Kidney (tissue), 13 donors: ENCODE measurements at regions not wholly inside any gene's neighbourhood (a gene's known extent, or its start where the extent isn't known, plus 50 kb on each side); places are given as distances from the start of the nearest gene placed in this dataset.

Experiments used
- DNase-seq, 5 donors: peaks; one replicate each; pipeline ENCODE4 v3.0.0-alpha.2; 2013 to 2020
- FAIRE-seq: peaks from 2 replicates; lab custom pipeline; 2012; peaks lifted over from hg19 to GRCh38; lab: Jason Lieb, UNC
- H3K27ac ChIP-seq, 2 donors: one replicate each; pipeline ENCODE4 v1.7.0; 2013; ENCODE audit warnings: low read depth in 2 of 2, low read length in 2 of 2, inconsistent platforms in 1 of 2
- H3K27me3 ChIP-seq: one replicate; pipeline ENCODE4 v1.7.1; 2013; ENCODE audit warnings: low read length, inconsistent platforms; ENCODE audit not compliant: control insufficient read depth, insufficient read depth
- H3K36me3 ChIP-seq, 3 donors: one replicate each; pipeline versions ENCODE4 v1.7.0 to v1.7.1; 2013; ENCODE audit warnings: low read length in 3 of 3, control low read depth in 1 of 3, inconsistent platforms in 1 of 3; ENCODE audit not compliant: insufficient read depth in 3 of 3, control insufficient read depth in 2 of 3
- H3K4me1 ChIP-seq, 3 donors: one replicate each; pipeline versions ENCODE4 v1.7.0 to v1.7.1; 2013; ENCODE audit warnings: low read length in 3 of 3, inconsistent platforms in 1 of 3, low read depth in 1 of 3; ENCODE audit not compliant: control insufficient read depth in 2 of 3, insufficient read depth in 2 of 3
- H3K4me3 ChIP-seq, 3 donors: one replicate each; pipeline versions ENCODE4 v1.7.0 to v1.8.1; 2013; ENCODE audit warnings: low read length in 3 of 3, control low read depth in 1 of 3, inconsistent platforms in 1 of 3
- H3K9ac ChIP-seq, 3 donors: one replicate each; pipeline versions ENCODE4 v1.7.0 to v1.7.1; 2013; ENCODE audit warnings: low read length in 3 of 3, control low read depth in 1 of 3, inconsistent platforms in 1 of 3
- H3K9me3 ChIP-seq, 3 donors: one replicate each; pipeline versions ENCODE4 v1.7.0 to v1.7.1; 2013; ENCODE audit warnings: low read length in 3 of 3, control low read depth in 1 of 3, inconsistent platforms in 1 of 3; ENCODE audit not compliant: control insufficient read depth in 2 of 3, insufficient read depth in 1 of 3
- CTCF ChIP-seq: IDR thresholded peaks from 3 replicates; pipeline ENCODE4 v1.5.1; 2012; ENCODE audit warnings: mild to moderate bottlenecking, moderate library complexity, borderline replicate concordance; ENCODE audit not compliant: insufficient read depth; ENCODE audit errors: extremely low read depth
- intact Hi-C: fragments of 100-400 bp; cut with DNase I; formaldehyde crosslinking; loops from one replicate; pipeline ENCODE4 v1.11.1; 2022
- donor health status: control.
- donor health status: control.
- donor health status: control.
- donor health status: control.
- donor health status: control.
- donor health status: DM: yes; HTN: yes; CAD: no.
- donor health status: Normal renal cell carcinoma (clear cell type).

- intact Hi-C loops: no loop called here
- Histone ChIP-seq H3K9ac (no peak overlapping the region), H3K9me3 (peaks cover 0 to 2% (median 0%) of the 10 kb centered on the region in 3 donors), H3K4me1 (no peaks in the 10 kb centered on the region), H3K27ac (no peak overlapping the region), H3K4me3 (no peak overlapping the region), H3K27me3 (no peaks in the 10 kb centered on the region), H3K36me3 (no peaks in the 10 kb centered on the region)
- no peak for DNase-seq
- FAIRE-seq: no peak
- no peak for TF ChIP-seq CTCF
Observed at GRCh38 chr3:34421762-34422161, 623.3 kb downstream of the PDCD6IP start.

- no peaks in the 10 kb centered on the region for H3K4me1 ChIP-seq
- no peak overlapping the region for H3K9ac ChIP-seq
- intact Hi-C loops: no loop called here
- H3K4me3 ChIP-seq: no peak overlapping the region
- H3K9me3 ChIP-seq: peaks cover 0 to 14% (median 0%) of the 10 kb centered on the region in 3 donors
- no peaks in the 10 kb centered on the region for H3K36me3 ChIP-seq
- FAIRE-seq: no peak
- no peak for TF ChIP-seq CTCF
- DNase-seq: no peak
- H3K27ac ChIP-seq: no peak overlapping the region
- no peaks in the 10 kb centered on the region for H3K27me3 ChIP-seq
Observed at GRCh38 chr3:34439796-34440195, 641.4 kb downstream of the PDCD6IP start.

GRCh38 chr3:34444137-34444536 lies 645.7 kb downstream of the PDCD6IP start:
- Histone ChIP-seq H3K27ac (no peak overlapping the region), H3K36me3 (no peaks in the 10 kb centered on the region), H3K4me1 (no peaks in the 10 kb centered on the region), H3K27me3 (no peaks in the 10 kb centered on the region), H3K9ac (no peak overlapping the region), H3K9me3 (peaks cover 0 to 19% (median 0%) of the 10 kb centered on the region in 3 donors), H3K4me3 (no peak overlapping the region)
- intact Hi-C loops: no loop called here
- TF ChIP-seq CTCF: no peak
- no peak for FAIRE-seq
- no peak for DNase-seq

GRCh38 chr3:34449305-34449704 lies 650.9 kb downstream of the PDCD6IP start:
- Histone ChIP-seq H3K9ac (no peak overlapping the region), H3K4me1 (no peaks in the 10 kb centered on the region), H3K4me3 (no peak overlapping the region), H3K27me3 (no peaks in the 10 kb centered on the region), H3K36me3 (no peaks in the 10 kb centered on the region), H3K27ac (no peak overlapping the region), H3K9me3 (peaks cover 0 to 8% (median 0%) of the 10 kb centered on the region in 3 donors)
- intact Hi-C loops: no loop called here
- FAIRE-seq (no peak), DNase-seq (no peak)
- TF ChIP-seq CTCF: no peak
